ENCODE measurements at regions not wholly inside any gene's neighbourhood (a gene's known extent, or its start where the extent isn't known, plus 50 kb on each side); places are given as distances from the start of the nearest gene placed in this dataset.

GRCh38 chr1:4105300-4105880, 205.3 kb upstream of the C1orf174 start:
- TF ChIP-seq CTCF (IDR thresholded peaks at IDR 0.05) (no peak), POLR2A (IDR thresholded peaks at IDR 0.05) (no peak)

Data from thyroid gland (tissue), 4 donors.